ENCODE measurements at regions not wholly inside any gene's neighbourhood (a gene's known extent, or its start where the extent isn't known, plus 50 kb on each side); places are given as distances from the start of the nearest gene placed in this dataset.
"Not testable (repeated sequence)": the region's sequence is repeated elsewhere in the genome, so short reads cannot be mapped to it uniquely, and the experiment has no call there.

DNA sequence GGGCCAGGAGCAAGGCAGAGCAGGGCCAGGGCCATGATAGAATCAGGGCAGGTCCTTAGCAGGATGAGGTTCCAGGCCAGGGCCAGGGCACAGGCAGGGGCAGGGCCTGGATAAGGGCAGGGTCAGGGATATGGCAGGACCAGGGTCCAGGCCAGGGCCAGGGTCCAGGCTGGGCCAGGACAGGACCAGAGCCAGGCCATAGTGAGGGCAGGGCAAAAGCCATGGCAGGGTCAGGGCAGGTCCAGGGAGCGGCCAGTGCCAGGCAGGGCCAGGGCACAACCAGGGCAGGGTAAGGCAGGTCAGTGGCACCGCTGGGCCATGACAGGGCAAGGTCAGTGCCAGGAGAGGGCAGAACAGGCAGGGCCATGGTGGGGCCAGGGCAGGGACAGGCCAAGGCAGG is 152.2 kb downstream of the LIPI start:
- no peak for DNase-seq

DNA sequence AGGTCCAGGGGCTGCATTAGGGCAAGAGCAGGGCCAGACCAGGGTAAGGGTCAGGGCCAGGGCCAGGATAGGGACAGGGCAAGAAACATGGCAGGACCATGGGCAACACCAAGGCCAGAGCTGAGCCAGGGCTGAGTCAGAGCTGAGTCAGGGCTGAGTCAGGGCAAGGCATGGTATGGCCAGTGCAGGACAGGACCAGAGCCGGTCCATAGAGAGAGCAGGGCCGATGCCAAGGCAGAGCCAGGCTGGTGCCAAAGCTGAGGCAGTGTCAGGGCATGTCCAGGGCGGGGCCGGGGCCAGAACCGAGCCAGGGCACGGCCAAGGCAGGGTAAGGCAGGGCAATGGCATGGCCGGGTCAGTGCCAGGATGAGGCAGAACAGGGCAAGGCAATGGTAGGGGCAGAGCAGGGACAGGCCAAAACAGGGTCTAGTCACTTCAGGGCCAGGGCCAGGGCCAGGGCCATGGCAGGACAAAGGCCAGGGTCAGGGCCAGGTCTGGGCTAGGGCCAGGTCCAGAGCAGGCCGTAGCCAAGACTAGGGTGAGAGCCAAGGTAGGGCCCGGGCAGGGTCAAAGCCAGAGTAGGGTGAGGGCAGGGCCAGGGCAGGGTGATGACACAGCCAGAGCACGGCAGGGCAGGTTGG is 152.8 kb downstream of the LIPI start:
- DNase-seq, result not testable (repeated sequence)

GRCh38 chr21:14057313-14057712 is 153.4 kb downstream of the LIPI start:
- no peak for DNase-seq

DNA sequence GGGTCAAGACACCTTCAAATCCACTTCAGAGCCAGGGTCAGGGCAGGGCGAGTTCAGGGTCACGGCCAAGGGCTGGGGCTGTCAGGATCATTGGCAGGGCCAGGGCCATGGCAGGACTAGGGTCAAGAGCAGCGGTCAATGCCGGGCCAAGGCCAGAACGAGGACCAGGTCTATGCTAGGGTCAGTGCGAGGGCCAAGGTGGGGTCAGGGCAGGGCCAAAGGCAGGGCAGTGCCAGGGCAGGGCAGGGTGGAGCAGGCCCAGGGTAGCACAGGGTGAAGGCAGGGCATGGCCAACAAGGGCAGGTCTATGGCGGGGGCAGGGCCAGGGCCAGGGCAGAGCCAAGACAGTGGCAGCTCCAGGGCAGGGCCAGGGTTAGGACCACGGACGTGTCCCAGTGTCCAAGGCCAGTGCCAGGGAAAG is 154.0 kb downstream of the LIPI start:
- DNase-seq, result no peak

GRCh38 chr21:14055746-14056515 is 154.8 kb downstream of the LIPI start:
- not testable (repeated sequence) for DNase-seq

GRCh38 chr21:14054682-14055081 is 156.1 kb downstream of the LIPI start:
- no peak for DNase-seq

DNA sequence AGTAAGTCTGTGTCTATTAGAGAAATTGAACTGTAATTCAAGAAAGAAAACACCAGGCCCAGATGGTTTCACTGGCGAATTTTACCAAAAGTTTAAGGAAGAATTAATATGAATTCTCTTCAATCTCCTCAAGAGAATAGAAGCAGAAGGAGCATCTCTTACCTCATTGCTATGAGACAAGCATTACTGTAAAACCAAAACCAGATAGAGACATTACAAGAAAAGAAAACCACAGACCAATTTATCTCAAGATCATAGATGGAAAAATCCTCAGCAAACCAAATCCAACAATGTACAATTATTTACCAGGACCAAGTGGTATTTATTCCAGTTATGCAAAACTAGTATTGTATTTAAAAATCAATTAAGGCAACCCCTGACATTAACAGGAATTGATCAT is 160.6 kb downstream of the LIPI start:
- no peak for DNase-seq

- DNase-seq, result no peak
These were observed 164.4 kb downstream of the LIPI start for GRCh38 chr21:14046401-14046800.

- DNase-seq, result no peak
These were observed 170.4 kb downstream of the LIPI start for GRCh38 chr21:14040386-14040785.

GRCh38 chr21:14028619-14029018 is 182.1 kb downstream of the LIPI start:
- DNase-seq, result not testable (repeated sequence)

DNA sequence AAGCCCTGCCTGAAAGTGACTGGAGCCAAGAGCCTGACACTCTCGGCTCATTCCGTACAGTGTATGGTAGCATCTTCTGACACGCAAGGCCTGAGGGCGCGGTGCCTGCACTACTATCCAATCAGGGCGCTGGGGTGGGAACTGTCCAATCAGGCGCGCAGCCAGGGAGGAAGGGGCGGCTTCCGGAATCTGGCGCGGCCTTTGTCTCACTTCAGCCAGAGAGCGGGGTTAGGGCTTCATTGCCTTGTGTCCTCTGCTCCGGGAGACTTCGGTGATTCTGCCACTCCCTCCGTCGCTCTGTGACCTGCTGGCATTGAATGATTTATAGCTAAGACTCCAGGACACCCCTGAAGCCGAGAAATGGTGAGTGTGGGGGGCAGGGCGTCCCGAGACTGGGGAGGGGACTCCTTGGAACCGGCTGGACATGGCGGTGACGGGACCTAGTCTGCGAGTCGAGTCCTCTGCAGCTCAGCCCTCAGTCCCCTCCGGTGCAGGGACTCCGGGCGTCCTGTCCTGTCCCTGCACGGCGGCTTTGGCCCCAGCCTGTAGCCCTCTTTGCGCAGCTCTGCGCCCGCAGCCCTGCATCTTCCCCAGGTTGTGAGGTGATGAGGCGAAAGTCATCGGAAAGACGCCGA is 183.4 kb downstream of the LIPI start:
- peak; percentile 57 to 96 (median 77) for DNase-seq

GRCh38 chr21:14020108-14020507 is 190.6 kb downstream of the LIPI start:
- DNase-seq, result not testable (repeated sequence)

DNA sequence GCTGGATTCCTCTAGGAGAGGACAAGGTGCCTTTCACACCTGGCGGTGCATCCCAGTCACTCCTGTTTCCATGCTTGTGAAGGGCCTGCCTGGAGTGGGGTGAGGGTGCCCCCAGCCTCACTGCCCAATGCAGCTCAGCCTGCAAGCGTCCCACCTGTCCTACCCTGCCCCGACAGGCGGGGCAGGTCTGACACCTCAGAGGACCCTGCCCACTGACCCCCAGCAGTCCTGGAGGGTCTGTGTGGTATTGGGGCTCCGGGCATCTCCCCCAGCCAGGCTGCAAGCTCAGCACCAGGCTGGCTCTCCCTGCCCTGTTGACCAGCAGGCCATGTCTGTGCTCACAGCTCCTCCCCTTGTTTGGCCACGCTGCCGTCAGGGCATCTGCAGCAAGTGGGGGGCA is 194.9 kb downstream of the LIPI start:
- not testable (repeated sequence) for DNase-seq

DNA sequence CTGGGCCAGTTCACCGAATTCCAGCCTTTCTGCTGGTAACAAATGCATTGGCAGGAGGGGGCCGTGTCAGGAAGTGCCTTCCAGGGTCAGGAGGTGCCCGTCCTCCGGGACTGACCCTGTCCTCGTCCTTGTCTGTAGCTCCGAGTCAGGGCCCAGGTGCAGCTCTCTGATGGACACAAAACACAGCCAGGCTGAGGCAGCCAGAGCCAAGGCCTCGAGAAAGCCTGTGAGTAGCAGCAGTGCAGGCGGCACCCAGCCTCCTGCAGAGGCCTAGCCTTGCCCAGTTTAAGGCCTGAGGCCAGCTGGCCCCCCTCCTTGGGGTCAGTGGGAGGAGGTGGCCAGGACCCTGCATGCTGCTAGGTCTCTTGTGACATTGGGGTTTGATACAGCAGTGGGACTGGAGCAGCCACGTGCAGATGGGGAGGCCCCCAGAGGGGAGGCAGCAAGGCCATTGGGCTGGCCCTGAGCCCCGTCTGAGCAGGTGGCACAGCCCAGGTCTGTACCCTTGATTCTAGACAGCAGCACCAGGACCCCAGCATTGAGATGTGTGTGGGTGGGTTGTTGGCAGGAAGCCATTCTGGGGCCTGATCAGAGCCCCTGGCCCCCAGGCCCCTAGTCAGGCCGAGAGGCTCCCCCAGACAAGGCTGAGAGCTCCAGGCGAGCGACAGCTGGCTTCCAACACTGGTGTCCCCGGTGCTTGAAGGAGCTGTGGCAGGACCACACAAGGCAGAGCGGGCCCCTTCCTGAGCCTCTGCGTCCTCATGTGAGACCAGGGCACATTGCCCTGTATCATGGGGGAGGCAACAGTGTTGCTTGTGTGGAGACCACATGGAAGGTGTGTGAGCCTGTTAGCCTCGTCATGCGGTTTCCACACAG is 196.9 kb downstream of the LIPI start:
- DNase-seq, result not testable (repeated sequence)

DNA sequence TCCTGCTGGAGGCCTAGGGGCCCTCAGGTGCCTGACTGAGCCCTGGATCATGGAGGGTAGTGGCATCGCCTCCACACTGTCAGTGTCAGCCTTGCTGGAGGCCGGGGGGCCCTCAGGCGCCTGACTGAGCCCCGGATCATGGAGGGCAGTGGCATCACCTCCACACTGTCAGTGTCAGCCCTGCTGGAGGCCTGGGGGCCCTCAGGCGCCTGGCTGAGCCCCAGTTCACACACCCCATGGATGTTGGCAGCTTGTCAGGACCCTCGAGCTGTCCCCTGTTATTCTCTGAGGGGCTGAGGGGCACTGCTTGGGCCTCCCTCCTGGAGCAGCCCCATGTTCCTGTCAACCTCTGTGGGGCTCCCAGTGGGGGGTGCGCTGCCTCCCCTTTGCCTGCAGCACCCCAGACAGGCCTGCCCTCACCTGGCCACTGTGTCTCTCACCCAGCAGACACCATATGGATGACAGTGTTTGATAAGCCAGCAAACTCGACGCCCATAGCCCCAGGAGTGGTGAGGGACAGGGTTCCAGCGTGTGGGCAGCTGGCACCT is 197.6 kb downstream of the LIPI start:
- DNase-seq, result no peak

GRCh38 chr21:14012409-14012808 is 198.3 kb downstream of the LIPI start:
- DNase-seq, result no peak

GRCh38 chr21:14011751-14012150 is 199.0 kb downstream of the LIPI start:
- not testable (repeated sequence) for DNase-seq

GRCh38 chr21:14011149-14011548 is 199.6 kb downstream of the LIPI start:
- not testable (repeated sequence) for DNase-seq

GRCh38 chr21:14010729-14011128 is 200.0 kb downstream of the LIPI start:
- no peak for DNase-seq

DNA sequence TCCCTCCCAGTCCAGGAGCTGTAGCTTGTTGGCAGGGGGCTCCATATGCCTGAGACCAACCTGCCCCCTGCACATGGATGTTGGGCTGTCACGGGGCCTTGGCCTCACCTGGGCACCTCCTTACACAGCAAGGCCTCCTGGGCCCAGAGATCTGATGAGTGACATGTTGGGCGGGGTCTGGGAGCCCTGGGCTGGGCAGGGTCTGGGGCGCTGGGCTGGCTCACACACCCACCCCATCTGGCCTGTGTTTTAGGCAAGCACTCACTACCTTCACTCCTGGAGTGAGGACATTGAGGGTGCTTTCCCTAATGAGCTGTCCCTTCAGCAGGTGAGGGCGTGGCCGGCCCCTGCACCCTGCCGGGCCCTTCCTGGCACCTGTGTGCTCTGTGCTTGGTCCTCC is 200.8 kb downstream of the LIPI start:
- not testable (repeated sequence) for DNase-seq

DNA sequence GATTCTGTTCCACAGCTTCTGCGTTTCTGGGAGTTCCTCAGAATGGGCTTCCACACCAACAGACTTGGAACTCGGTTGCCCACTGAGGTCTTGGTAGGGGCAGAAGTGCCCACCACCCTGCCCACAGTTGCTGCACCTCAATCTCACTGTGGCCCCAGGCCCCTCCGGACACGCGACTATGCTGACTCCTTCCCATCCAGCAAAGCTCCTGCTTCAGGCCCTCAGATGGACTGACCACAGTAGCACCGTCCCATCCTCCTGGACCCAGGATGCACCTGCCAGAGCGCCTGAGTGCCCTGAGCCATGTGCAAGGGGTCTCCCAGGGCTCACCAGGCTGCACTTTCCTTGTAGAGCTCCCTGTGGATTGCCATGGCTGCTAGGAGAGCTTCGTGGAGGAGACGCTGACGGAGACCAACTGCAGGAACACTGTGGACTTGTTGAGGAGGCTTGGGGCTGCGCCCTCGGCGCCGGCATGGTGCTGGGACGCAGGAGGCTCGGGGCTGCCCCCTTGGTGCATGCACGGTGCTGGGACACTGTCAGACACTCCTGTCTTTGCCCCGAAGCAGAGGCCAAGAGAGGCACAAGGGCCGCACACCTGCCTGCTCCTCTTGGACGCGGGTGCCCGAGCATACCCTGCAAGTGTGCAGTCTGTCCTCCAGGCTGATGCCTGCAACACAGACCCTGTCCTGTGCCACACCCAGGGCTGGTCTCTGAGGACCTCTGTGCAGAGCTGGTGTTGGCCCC is 201.3 kb downstream of the LIPI start:
- DNase-seq, result not testable (repeated sequence)

DNA sequence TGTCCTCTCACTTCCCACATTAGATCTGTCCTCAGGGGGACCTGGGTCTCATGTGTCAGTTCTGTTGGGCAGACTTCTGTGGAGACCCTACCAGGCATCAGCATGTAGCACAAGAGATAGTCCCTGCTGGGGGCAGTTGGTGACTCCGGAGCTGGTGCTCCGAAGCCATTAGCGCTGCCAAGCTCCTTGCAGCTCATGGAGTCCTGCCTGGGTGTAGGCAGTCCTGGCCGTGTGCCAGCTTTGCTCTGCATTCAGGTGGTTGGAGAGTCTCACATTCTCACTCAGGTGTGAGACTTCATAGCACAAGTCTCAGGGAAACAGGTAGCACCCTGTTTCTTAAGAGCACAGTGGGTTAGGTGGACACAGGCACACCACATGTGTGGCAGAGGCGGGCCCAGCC is 202.3 kb downstream of the LIPI start:
- not testable (repeated sequence) for DNase-seq
